ENCODE measurements at regions not wholly inside any gene's neighbourhood (a gene's known extent, or its start where the extent isn't known, plus 50 kb on each side); places are given as distances from the start of the nearest gene placed in this dataset.
A peak's percentile ranks its signal among the peaks of the same experiment; 100 is the strongest.

DNA sequence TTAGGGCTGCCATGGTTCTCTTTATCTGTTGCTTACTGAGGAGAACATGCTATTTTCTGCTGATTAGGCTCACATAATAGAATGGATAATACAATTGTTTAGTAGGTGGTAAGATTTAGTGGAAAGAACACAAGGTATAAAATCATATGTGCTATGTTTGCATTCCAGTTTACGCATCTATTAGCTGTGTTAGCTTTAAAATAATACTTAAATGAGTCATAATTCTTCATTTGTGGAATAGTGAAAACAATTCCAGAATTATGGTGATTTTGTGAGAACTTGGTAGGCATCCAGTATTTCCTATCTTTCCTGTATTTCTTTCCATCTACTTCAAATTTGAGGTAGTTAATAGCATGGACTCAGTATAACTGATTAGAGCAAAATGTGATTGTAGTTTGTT is 1585.5 kb upstream of the LRRTM3 start:
- H3K9me2 ChIP-seq (replicated peaks; ENCODE audit: insufficient read depth, low read length), result no peaks in the 10 kb centered on the region
- H3K9me3 ChIP-seq (replicated peaks; ENCODE audit: insufficient read depth, low read length), result no peaks in the 10 kb centered on the region
- no peak for DNase-seq
- H3K4me1 ChIP-seq (ENCODE audit: low read length), result peaks cover 22% of the 10 kb centered on the region
- no peaks in the 10 kb centered on the region for H3K36me3 ChIP-seq (replicated peaks; ENCODE audit: insufficient read depth, low read length)
- H3K27me3 ChIP-seq (replicated peaks; ENCODE audit: insufficient read depth, low read length), result no peaks in the 10 kb centered on the region
- H3K9ac ChIP-seq (ENCODE audit: low read length), result no peak overlapping the region
- H2AFZ ChIP-seq (ENCODE audit: low read length), result no peak overlapping the region
- H3K4me2 ChIP-seq (ENCODE audit: low read depth, low read length), result no peak overlapping the region
- H4K20me1 ChIP-seq (ENCODE audit: insufficient read depth, low read length), result no peaks in the 10 kb centered on the region
- no peaks in the 10 kb centered on the region for H3K79me2 ChIP-seq (ENCODE audit: low read length)
- H3K4me3 ChIP-seq (ENCODE audit: low read length), result no peak overlapping the region
- no peak overlapping the region for H3K27ac ChIP-seq (ENCODE audit: low read length)
- TF ChIP-seq EZH2 (optimal IDR thresholded peaks at IDR 0.05; ENCODE audit: low read depth, low read length) (no peak), EZH2phosphoT487 (IDR thresholded peaks at IDR 0.05; ENCODE audit: low read length) (no peak)
- TF ChIP-seq, protein P1, sequence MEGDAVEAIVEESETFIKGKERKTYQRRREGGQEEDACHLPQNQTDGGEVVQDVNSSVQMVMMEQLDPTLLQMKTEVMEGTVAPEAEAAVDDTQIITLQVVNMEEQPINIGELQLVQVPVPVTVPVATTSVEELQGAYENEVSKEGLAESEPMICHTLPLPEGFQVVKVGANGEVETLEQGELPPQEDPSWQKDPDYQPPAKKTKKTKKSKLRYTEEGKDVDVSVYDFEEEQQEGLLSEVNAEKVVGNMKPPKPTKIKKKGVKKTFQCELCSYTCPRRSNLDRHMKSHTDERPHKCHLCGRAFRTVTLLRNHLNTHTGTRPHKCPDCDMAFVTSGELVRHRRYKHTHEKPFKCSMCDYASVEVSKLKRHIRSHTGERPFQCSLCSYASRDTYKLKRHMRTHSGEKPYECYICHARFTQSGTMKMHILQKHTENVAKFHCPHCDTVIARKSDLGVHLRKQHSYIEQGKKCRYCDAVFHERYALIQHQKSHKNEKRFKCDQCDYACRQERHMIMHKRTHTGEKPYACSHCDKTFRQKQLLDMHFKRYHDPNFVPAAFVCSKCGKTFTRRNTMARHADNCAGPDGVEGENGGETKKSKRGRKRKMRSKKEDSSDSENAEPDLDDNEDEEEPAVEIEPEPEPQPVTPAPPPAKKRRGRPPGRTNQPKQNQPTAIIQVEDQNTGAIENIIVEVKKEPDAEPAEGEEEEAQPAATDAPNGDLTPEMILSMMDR (IDR thresholded peaks at IDR 0.05; ENCODE audit: low read length), result no peak
- H3F3A ChIP-seq (ENCODE audit: insufficient read depth, low read length), result peaks cover 11% of the 10 kb centered on the region

- Histone ChIP-seq H3K4me2 (ENCODE audit: low read depth, low read length) (peak overlapping the region; percentile 47), H3K4me1 (ENCODE audit: low read length) (peaks cover 22% of the 10 kb centered on the region), H3K9me3 (replicated peaks; ENCODE audit: insufficient read depth, low read length) (no peaks in the 10 kb centered on the region), H3K79me2 (ENCODE audit: low read length) (no peaks in the 10 kb centered on the region), H2AFZ (ENCODE audit: low read length) (no peak overlapping the region), H3K27ac (ENCODE audit: low read length) (peak overlapping the region; percentile 74), H3K9ac (ENCODE audit: low read length) (no peak overlapping the region), H3K36me3 (replicated peaks; ENCODE audit: insufficient read depth, low read length) (no peaks in the 10 kb centered on the region), H3K4me3 (ENCODE audit: low read length) (no peak overlapping the region), H3F3A (ENCODE audit: insufficient read depth, low read length) (peaks cover 11% of the 10 kb centered on the region), H3K9me2 (replicated peaks; ENCODE audit: insufficient read depth, low read length) (no peaks in the 10 kb centered on the region), H4K20me1 (ENCODE audit: insufficient read depth, low read length) (no peaks in the 10 kb centered on the region), H3K27me3 (replicated peaks; ENCODE audit: insufficient read depth, low read length) (no peaks in the 10 kb centered on the region)
- DNase-seq, result peak; percentile 67
- TF ChIP-seq, protein P1 (IDR thresholded peaks at IDR 0.05; ENCODE audit: low read length), result no peak
- TF ChIP-seq EZH2phosphoT487 (IDR thresholded peaks at IDR 0.05; ENCODE audit: low read length) (no peak), EZH2 (optimal IDR thresholded peaks at IDR 0.05; ENCODE audit: low read depth, low read length) (no peak)
These were observed 1584.4 kb upstream of the LRRTM3 start for GRCh38 chr10:65341323-65341925.

DNA sequence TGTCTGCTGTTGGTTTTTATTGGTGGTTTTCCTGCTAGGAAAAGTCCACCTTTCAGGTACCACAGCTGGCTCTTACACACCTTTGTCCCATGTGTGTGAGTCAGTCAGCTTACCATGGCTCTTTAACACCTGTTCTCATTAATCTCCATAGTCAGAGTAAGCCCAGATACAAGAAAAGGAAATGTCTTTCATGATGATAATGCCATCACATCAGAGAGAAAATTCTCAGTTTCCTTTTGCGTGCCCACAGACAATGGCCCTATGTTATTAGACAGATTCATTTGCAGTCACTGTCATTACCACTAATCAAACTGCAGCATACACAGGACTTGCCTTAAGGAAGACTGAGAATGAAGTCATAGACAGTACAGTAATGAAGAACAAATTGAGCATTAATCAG is 1583.6 kb upstream of the LRRTM3 start:
- no peak overlapping the region for H3K4me3 ChIP-seq (ENCODE audit: low read length)
- no peak overlapping the region for H2AFZ ChIP-seq (ENCODE audit: low read length)
- H3F3A ChIP-seq (ENCODE audit: insufficient read depth, low read length), result peaks cover 11% of the 10 kb centered on the region
- TF ChIP-seq EZH2phosphoT487 (IDR thresholded peaks at IDR 0.05; ENCODE audit: low read length), result no peak
- TF ChIP-seq EZH2 (optimal IDR thresholded peaks at IDR 0.05; ENCODE audit: low read depth, low read length), result no peak
- peak overlapping the region; percentile 47 for H3K4me2 ChIP-seq (ENCODE audit: low read depth, low read length)
- no peaks in the 10 kb centered on the region for H3K36me3 ChIP-seq (replicated peaks; ENCODE audit: insufficient read depth, low read length)
- no peak overlapping the region for H3K9ac ChIP-seq (ENCODE audit: low read length)
- no peaks in the 10 kb centered on the region for H3K9me2 ChIP-seq (replicated peaks; ENCODE audit: insufficient read depth, low read length)
- peak overlapping the region; percentile 74 for H3K27ac ChIP-seq (ENCODE audit: low read length)
- H4K20me1 ChIP-seq (ENCODE audit: insufficient read depth, low read length), result no peaks in the 10 kb centered on the region
- H3K27me3 ChIP-seq (replicated peaks; ENCODE audit: insufficient read depth, low read length), result no peaks in the 10 kb centered on the region
- H3K9me3 ChIP-seq (replicated peaks; ENCODE audit: insufficient read depth, low read length), result no peaks in the 10 kb centered on the region
- peak; percentile 92 for DNase-seq
- no peaks in the 10 kb centered on the region for H3K79me2 ChIP-seq (ENCODE audit: low read length)
- peaks cover 22% of the 10 kb centered on the region for H3K4me1 ChIP-seq (ENCODE audit: low read length)

- TF ChIP-seq, protein P1 (IDR thresholded peaks at IDR 0.05; ENCODE audit: low read length), result no peak
- no peak for TF ChIP-seq EZH2phosphoT487 (IDR thresholded peaks at IDR 0.05; ENCODE audit: low read length)
- peaks cover 14% of the 10 kb centered on the region for H3K4me1 ChIP-seq (ENCODE audit: low read length)
- no peak overlapping the region for H3K4me2 ChIP-seq (ENCODE audit: low read depth, low read length)
- H3K9me3 ChIP-seq (replicated peaks; ENCODE audit: insufficient read depth, low read length), result no peaks in the 10 kb centered on the region
- H3F3A ChIP-seq (ENCODE audit: insufficient read depth, low read length), result peaks cover 7% of the 10 kb centered on the region
- no peak overlapping the region for H3K4me3 ChIP-seq (ENCODE audit: low read length)
- H3K27ac ChIP-seq (ENCODE audit: low read length), result no peak overlapping the region
- no peaks in the 10 kb centered on the region for H3K27me3 ChIP-seq (replicated peaks; ENCODE audit: insufficient read depth, low read length)
- DNase-seq, result no peak
- no peaks in the 10 kb centered on the region for H4K20me1 ChIP-seq (ENCODE audit: insufficient read depth, low read length)
- H3K9ac ChIP-seq (ENCODE audit: low read length), result no peak overlapping the region
- H3K36me3 ChIP-seq (replicated peaks; ENCODE audit: insufficient read depth, low read length), result no peaks in the 10 kb centered on the region
- H3K9me2 ChIP-seq (replicated peaks; ENCODE audit: insufficient read depth, low read length), result no peaks in the 10 kb centered on the region
- H2AFZ ChIP-seq (ENCODE audit: low read length), result no peak overlapping the region
- H3K79me2 ChIP-seq (ENCODE audit: low read length), result no peaks in the 10 kb centered on the region
These were observed 1579.4 kb upstream of the LRRTM3 start for GRCh38 chr10:65346466-65346865.

Measured in MM.1S (cell line).